GM19467 (cell line): ENCODE measurements at regions not wholly inside any gene's neighbourhood (a gene's known extent, or its start where the extent isn't known, plus 50 kb on each side); places are given as distances from the start of the nearest gene placed in this dataset.
"Not testable (repeated sequence)": the region's sequence is repeated elsewhere in the genome, so short reads cannot be mapped to it uniquely, and the experiment has no call there.

Experiments
- ATAC-seq: cut with Tn5 transposase; IDR thresholded peaks from one replicate; pipeline ENCODE4 v1.9.1; 2021; ENCODE audit warnings: mild to moderate bottlenecking, moderate library complexity; ENCODE audit not compliant: unreplicated experiment

DNA sequence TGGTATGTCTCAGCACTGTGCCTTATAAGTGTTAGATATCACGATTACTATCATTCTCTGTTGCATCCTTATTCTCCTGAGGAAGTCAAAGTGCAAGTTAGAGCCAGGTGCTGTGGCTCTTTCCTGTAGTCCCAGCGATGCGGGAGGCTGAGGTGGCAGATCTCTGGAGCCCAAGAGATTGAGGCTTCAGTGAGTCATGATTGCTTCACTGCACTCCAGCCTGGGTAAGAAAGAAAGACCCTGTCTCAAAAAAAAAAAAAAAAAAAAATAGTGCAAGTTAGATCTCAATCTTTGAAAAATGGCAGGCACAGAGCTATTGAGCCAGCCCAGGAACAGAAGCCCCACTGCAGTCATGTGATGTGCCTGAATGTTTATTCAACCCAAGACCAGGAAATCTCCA, 147.8 kb upstream of the POGK start:
- ATAC-seq = no peak

- ATAC-seq = no peak
Measured at GRCh38 chr1:166692346-166692745, 146.9 kb upstream of the POGK start.

DNA sequence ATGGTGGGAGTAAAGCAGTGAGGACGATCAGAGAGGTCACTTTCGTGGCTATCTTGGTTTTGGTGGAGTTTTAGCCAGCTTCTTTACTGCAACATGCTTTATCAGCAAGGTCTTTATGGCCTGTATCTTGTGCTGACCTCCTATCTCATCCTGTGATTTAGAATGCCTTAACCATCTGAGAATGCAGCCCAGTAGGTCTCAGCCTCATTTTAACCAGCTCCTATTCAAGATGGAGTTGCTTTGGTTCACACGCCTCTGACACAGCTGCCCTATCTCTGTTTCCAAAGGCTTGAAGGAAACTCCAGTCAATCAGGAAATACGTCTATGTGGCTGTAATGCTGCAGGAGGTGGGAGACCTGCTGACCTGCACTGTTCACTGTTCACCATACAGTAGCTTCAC, 146.1 kb upstream of the POGK start:
- ATAC-seq = no peak

DNA sequence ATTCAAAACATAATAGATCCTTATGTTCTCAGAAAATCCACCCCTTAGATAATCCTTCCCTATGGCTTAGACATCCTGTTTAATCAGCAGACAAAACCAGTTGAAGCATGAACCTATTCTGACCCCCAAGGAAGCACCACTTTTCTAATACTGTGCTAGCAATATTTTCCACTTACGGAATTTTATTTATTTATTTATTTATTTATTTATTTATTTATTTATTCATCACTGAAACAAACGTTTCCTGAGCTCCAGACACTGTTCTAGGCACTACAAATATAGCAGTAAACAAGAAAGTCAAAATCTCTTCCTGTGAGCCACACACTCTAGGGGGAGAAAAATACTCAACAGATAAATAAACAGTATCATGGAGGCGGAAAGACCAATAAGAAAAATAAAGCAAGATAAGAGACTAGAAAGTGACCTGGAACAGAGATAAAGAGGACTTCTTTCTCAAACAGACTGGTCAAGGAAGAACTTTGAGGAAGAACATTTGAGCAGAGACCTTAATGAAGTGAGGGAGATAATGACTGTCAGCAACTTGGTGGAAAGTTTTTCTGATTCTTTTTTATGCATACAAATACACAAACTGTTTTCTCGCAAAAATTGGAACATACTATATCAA, 145.5 kb upstream of the POGK start:
- ATAC-seq = no peak

DNA sequence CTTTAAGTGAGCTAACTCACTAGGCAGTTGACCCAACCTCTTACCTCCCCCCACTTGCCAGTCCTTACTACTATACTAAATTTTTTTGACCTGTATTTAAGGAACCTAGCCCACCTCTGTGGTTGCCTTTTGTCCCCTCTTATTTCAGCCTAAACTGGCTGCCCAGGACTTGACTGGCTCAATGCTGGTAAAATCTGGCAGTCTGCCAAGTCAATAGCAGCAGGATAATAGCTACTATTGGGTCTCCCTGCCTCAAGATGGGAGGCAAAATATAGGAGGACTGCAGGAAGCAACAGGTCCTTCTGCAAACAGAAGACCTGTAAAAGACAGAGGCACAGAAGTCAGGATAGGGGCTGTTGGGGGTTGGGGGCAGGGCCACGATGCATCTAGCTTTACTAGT, 144.2 kb upstream of the POGK start:
- no peak for ATAC-seq

DNA sequence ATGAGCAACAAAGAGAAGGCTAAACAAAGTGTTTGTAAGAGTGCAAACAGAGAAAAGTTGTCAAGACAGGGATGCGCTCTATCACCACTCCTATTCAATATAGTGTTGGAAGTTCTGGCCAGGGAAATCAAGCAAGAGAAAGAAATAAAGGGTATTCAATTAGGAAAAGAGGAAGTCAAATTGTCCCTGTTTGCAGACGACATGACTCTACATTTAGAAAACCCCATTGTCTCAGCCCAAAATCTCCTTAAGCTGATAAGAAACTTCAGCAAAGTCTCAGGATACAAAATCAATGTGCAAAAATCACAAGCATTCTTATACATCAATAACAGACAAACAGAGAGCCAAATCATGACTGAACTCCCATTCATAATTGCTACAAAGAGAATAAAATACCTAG, 143.4 kb upstream of the POGK start:
- not testable (repeated sequence) for ATAC-seq

GRCh38 chr1:166698771-166699170, 140.5 kb upstream of the POGK start:
- ATAC-seq = no peak

- ATAC-seq = no peak
Measured at GRCh38 chr1:166699613-166700012, 139.7 kb upstream of the POGK start.

- ATAC-seq = no peak
Measured at GRCh38 chr1:166700696-166701095, 138.6 kb upstream of the POGK start.

GRCh38 chr1:166701603-166702100, 137.6 kb upstream of the POGK start:
- no peak for ATAC-seq

- no peak for ATAC-seq
Measured at GRCh38 chr1:166703141-166703540, 136.1 kb upstream of the POGK start.

DNA sequence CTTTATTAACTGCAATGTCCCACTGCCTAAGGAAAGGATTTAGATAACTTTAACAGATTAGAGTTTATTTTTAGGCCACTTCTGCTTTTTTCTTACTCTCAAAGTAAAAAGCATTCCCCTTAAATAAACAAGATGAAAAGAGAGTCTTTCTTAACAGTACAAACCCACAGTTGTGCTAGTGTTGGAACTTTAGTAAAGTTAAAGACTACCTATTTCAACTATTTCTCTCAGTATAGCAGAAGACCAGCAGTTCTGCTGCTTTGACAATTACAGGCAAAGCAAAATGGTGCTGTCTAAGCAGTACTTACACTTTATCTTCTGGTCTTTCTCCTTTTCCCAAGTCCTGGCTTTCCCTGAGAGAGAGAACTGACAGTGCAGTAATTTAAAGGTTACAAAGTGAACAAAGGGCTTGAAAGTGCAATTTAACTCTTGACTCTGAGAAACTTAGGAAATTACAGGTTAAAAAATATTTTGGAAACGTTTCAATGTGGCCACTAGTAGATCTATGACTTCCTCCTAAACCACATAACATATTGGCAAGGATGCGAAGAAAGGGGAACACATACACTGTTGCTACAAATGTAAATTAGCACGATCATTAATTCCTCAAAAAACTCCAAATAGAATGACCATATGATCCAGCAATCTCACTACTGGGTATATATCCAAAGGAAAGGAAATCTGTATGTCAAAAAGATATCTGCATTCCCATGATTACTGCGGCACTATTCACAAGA, 135.4 kb upstream of the POGK start:
- no peak for ATAC-seq

DNA sequence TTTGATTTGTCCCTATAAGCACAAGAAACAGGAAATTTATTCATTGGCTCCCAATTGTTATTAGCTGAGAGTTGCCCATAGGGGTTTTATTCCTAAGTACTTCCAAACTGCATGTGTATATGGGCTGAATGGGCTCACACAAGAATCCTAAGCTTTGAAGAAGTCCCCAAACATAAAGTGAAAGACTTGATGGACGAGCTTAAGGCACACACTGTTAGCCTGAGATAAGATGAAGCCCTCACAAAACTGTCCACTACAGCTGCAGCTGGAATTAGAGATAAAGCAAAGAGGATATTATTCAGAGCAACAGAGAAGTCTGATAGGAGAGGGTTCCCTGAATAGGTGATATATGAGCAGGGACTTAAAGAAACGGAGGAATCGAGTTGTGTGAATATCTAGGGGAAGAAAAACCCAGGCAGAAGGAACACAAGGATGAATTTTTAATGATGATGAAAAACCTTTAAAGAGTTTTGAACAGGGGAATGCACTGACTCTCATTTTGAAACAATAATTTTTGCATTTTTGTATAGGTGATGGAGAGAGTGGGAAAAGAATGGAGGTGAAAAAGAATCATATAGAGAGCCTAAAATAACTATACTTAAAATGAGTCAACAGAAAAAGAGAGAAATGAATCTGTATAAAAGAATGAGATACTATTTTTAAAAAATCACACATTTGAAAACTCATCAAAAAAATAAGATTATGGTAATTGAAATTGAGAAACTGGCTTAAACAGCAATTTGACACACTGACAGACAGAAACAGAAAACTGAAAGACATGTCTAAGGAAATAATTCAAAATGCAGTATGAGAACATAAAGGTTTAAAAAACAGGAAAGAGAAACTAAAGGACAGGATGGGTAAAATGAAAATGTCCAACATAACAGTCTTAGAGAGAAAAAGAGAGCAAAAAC, 133.6 kb upstream of the POGK start:
- no peak for ATAC-seq

GRCh38 chr1:166716620-166717019, 122.7 kb upstream of the POGK start:
- no peak for ATAC-seq

DNA sequence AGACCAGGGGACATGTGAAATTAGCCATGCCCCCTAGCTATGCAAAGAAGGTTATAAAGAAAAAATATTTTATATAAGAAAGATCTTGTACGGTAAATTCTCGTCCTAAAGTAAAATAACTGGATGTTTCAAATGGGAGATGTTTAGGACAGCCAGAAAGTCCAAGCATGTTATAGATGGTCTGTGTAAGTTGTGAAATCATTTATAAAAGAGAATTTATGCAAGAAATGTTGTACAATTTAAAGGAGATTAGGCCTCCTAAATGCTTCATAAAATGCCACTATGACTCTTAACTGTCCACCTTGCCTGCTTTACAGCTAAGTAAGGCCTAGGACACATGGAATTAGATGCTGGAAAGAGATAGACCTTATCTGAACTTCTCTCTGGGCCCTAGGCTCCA, 118.1 kb upstream of the POGK start:
- no peak for ATAC-seq

- ATAC-seq = no peak
Measured at GRCh38 chr1:166730299-166730888, 108.9 kb upstream of the POGK start.

- no peak for ATAC-seq
Measured at GRCh38 chr1:166738140-166738539, 101.1 kb upstream of the POGK start.

DNA sequence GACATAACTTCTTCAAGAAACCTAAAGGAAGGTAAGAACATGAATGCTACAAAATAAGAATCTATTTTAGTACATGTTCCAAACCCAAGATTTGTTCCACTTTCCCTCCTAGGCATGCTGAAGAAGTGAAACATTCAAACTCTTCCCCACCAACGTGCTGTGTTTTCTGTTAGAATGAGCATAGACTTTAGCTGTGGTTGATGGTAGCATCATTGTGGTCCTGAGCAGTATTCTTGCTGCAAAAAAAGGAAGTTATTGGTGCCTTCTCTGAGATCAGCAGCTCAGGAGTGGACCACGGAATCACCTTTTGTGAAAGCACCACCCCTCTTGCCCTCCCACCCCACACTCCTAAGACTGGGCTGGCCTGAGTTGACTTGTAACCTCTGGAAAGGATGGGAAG, 100.4 kb upstream of the POGK start:
- no peak for ATAC-seq

DNA sequence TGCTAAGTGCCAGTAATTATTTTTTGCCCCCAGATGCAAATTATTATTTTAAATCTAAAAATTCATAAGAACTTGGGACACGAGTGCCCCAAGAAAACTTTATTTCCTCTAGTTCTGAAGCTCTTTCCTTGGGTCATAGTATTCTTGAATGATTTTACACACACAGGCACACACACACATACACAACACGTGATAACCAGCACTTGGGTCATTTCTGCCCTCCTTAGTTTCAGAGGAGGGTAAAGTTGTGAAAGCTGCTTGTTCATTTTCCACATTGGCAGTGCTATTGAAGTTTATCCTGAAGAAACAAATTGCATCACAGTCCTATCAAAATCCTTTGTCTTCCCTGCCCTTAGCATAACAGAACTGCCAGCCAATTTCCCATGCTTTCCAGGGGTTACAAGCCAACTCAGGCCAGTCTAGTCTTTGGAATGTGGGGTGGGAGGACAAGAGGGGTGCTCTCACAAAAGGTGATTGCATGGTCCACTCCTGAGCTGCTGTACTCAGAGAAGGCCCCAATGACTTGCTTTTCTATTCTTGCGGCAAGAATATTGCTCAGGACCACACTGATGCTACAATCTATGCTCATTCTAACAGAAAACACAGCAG, 98.5 kb upstream of the POGK start:
- ATAC-seq = no peak

DNA sequence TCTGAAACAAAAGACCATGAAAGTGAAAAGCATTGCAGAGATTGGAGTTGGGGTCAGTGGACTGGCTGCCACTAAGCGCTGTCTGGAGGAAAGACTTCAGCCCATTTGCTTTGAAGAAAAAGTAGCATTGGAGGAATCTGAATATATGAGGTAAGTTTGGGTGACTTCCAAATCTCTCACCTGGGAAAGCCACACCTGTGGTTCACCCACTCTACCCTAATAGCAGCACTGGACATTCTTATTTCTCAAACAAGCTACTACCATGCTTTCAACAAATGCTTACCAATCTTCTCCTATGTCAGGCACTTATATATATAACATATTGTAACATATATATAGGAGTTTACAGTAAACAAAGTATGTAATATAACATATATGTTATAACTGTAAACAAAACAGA, 76.0 kb upstream of the POGK start:
- no peak for ATAC-seq

GRCh38 chr1:166766942-166767341, 72.3 kb upstream of the POGK start:
- ATAC-seq = no peak
